Fibroblast of lung (primary cell): ENCODE measurements at regions not wholly inside any gene's neighbourhood (a gene's known extent, or its start where the extent isn't known, plus 50 kb on each side); places are given as distances from the start of the nearest gene placed in this dataset.

Experiments used
- DNase-seq, 2 donors: peaks; one replicate each; pipeline versions ENCODE4 v3.0.0 to v3.0.0-alpha.2; 2010; ENCODE audit warnings: low read depth in 2 of 2
- H2AFZ ChIP-seq: 2 replicates; pipeline ENCODE4 v1.5.1; 2012; ENCODE audit warnings: low read length, control low read depth, inconsistent platforms
- H3K27ac ChIP-seq: 2 replicates; pipeline ENCODE4 v1.5.1; 2011; ENCODE audit warnings: low read length, control low read depth; ENCODE audit not compliant: insufficient read depth
- H3K27me3 ChIP-seq: 2 replicates; pipeline ENCODE4 v1.5.1; 2011; ENCODE audit warnings: mild to moderate bottlenecking, low read length; ENCODE audit not compliant: control insufficient read depth, insufficient read depth
- H3K36me3 ChIP-seq: 2 replicates; pipeline ENCODE4 v1.5.1; 2011; ENCODE audit warnings: low read length; ENCODE audit not compliant: control insufficient read depth, insufficient read depth
- H3K4me1 ChIP-seq: 2 replicates; pipeline ENCODE4 v1.5.1; 2011; ENCODE audit warnings: low read length; ENCODE audit not compliant: control insufficient read depth, insufficient read depth; ENCODE audit errors: extremely low read depth
- H3K4me2 ChIP-seq: 2 replicates; pipeline ENCODE4 v1.5.1; 2011; ENCODE audit warnings: low read length, control low read depth; ENCODE audit not compliant: insufficient read depth; ENCODE audit errors: extremely low read depth
- H3K4me3 ChIP-seq, 4 experiments: fragments of 200-600 bp in 1 of 4; sonication (generic) in 1 of 4; replicated peaks in 1 of 4; 2 replicates each; pipeline ENCODE4 v1.5.1; 2011 to 2016; ENCODE audit warnings: low read length in 4 of 4, low read depth in 3 of 4, mild to moderate bottlenecking in 3 of 4, control low read depth in 2 of 4, inconsistent platforms in 1 of 4, mixed read lengths in 1 of 4; ENCODE audit not compliant: insufficient read depth in 1 of 4; ENCODE audit errors: control extremely low read depth in 1 of 4
- H3K79me2 ChIP-seq: 2 replicates; pipeline ENCODE4 v1.5.1; 2012; ENCODE audit warnings: mild to moderate bottlenecking, low read length, inconsistent platforms; ENCODE audit not compliant: control insufficient read depth, insufficient read depth
- H3K9ac ChIP-seq: 2 replicates; pipeline ENCODE4 v1.5.1; 2011; ENCODE audit warnings: mild to moderate bottlenecking, low read length, control low read depth; ENCODE audit not compliant: insufficient read depth
- H3K9me3 ChIP-seq: 2 replicates; pipeline ENCODE4 v1.5.1; 2012; ENCODE audit warnings: low read depth, low read length; ENCODE audit not compliant: control insufficient read depth, insufficient read depth
- H4K20me1 ChIP-seq: 2 replicates; pipeline ENCODE4 v1.5.1; 2011; ENCODE audit warnings: low read length; ENCODE audit not compliant: control insufficient read depth, insufficient read depth; ENCODE audit errors: extremely low read depth
- EZH2 ChIP-seq: IDR thresholded peaks from 2 replicates; pipeline ENCODE4 v1.5.1; 2012; ENCODE audit warnings: low read length, control low read depth, mild to moderate bottlenecking; ENCODE audit errors: missing control alignments
- TF ChIP-seq, protein P1 (sequence below), 2 donors: IDR thresholded peaks in 1 of 2; conservative IDR thresholded peaks in 1 of 2; 1 replicate in 1 of 2; 2 replicates in 1 of 2; pipeline ENCODE4 v1.5.1; 2011 to 2012; ENCODE audit warnings: low read length in 2 of 2, control low read depth in 1 of 2, inconsistent platforms in 1 of 2, low read depth in 1 of 2, mild to moderate bottlenecking in 1 of 2

DNA sequence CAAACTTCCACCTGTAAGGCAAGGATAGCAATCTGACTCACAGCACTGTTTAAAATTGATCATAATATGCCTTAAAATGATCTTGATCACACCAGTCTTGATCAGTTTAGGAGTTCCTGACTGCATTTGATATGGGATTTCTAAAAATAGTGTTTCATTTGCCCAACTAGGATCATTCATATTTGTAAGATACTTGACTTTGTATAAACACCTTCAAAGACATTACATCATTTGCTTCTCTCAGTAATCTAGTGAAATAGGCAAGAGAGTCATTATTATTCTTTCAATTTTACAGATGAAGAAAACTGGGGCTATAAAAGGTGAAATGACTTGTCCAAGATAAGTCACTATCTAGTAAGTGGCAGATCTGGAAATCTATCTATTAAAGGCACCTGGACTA, 521.1 kb downstream of the GATA3 start:
- no peak for DNase-seq
- H3K27ac ChIP-seq = no peak overlapping the region
- TF ChIP-seq, protein P1, sequence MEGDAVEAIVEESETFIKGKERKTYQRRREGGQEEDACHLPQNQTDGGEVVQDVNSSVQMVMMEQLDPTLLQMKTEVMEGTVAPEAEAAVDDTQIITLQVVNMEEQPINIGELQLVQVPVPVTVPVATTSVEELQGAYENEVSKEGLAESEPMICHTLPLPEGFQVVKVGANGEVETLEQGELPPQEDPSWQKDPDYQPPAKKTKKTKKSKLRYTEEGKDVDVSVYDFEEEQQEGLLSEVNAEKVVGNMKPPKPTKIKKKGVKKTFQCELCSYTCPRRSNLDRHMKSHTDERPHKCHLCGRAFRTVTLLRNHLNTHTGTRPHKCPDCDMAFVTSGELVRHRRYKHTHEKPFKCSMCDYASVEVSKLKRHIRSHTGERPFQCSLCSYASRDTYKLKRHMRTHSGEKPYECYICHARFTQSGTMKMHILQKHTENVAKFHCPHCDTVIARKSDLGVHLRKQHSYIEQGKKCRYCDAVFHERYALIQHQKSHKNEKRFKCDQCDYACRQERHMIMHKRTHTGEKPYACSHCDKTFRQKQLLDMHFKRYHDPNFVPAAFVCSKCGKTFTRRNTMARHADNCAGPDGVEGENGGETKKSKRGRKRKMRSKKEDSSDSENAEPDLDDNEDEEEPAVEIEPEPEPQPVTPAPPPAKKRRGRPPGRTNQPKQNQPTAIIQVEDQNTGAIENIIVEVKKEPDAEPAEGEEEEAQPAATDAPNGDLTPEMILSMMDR (conservative IDR thresholded peaks at IDR 0.05 in 1 of 2, IDR thresholded peaks at IDR 0.05 in 1 of 2; ENCODE audit: low read depth in 1 of 2, low read length in 2 of 2) = no peak
- no peak for TF ChIP-seq EZH2
- no peak overlapping the region for H3K9ac ChIP-seq
- H3K4me2 ChIP-seq = no peak overlapping the region
- H3K9me3 ChIP-seq = no peaks in the 10 kb centered on the region
- no peak overlapping the region for H2AFZ ChIP-seq
- no peaks in the 10 kb centered on the region for H3K4me1 ChIP-seq
- no peaks in the 10 kb centered on the region for H3K27me3 ChIP-seq
- H3K36me3 ChIP-seq = no peaks in the 10 kb centered on the region
- no peaks in the 10 kb centered on the region for H3K79me2 ChIP-seq
- H3K4me3 ChIP-seq = no peak overlapping the region
- no peaks in the 10 kb centered on the region for H4K20me1 ChIP-seq

DNA sequence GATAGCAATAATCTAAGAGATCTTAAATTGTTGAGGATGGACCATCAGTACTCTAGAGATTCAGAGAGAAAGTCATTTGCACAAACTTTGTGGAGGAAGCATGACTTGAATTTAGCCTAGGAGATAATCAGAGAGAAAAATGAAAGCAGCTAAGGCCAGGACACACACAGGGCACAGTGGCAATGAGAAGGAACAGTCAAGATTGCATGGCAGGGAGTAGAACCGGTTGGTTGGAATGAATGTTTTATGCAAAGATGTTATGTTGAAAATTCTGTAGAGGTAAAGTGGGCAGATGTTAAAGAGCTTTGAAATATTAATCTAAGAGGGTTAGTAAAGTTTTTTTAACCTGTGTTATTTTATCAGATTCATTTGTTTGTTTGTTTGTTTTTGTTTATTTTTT, 521.8 kb downstream of the GATA3 start:
- H3K4me1 ChIP-seq = no peaks in the 10 kb centered on the region

DNA sequence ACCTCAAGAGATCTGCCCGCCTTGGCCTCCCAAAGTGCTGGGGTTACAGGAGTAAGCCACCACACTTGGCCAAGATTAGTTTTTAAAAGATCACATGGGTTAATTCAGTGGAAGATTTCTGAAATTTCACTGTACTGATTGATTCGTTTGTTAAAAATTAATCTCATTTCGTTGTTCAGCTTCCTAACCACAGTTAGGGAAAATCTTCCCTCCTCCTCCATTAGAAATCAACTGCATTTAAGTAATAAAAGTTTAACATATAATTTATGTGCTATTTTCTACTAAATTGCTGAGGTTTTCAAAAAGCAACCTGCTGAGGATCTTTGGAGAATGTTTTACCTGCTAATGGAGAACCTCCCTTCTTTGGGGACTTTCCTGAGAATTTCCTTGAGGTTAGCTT, 522.4 kb downstream of the GATA3 start:
- Histone ChIP-seq H3K27ac (no peak overlapping the region), H3K36me3 (no peaks in the 10 kb centered on the region), H4K20me1 (no peaks in the 10 kb centered on the region), H3K79me2 (no peaks in the 10 kb centered on the region), H3K4me2 (no peak overlapping the region), H3K4me3 (no peak overlapping the region), H3K4me1 (no peaks in the 10 kb centered on the region), H3K9me3 (no peaks in the 10 kb centered on the region), H3K27me3 (no peaks in the 10 kb centered on the region), H2AFZ (no peak overlapping the region), H3K9ac (no peak overlapping the region)
- no peak for TF ChIP-seq EZH2
- TF ChIP-seq, protein P1 (conservative IDR thresholded peaks at IDR 0.05 in 1 of 2, IDR thresholded peaks at IDR 0.05 in 1 of 2; ENCODE audit: low read depth in 1 of 2, low read length in 2 of 2) = no peak
- DNase-seq = no peak

More for the DNA sequence above, 521.8 kb downstream of the GATA3 start:
- no peak overlapping the region for H3K27ac ChIP-seq
- no peak overlapping the region for H3K9ac ChIP-seq
- H3K4me2 ChIP-seq = no peak overlapping the region
- no peaks in the 10 kb centered on the region for H3K9me3 ChIP-seq
- no peak for DNase-seq
- no peaks in the 10 kb centered on the region for H3K79me2 ChIP-seq
- no peak for TF ChIP-seq EZH2
- TF ChIP-seq, protein P1 (conservative IDR thresholded peaks at IDR 0.05 in 1 of 2, IDR thresholded peaks at IDR 0.05 in 1 of 2; ENCODE audit: low read depth in 1 of 2, low read length in 2 of 2) = no peak
- no peaks in the 10 kb centered on the region for H3K36me3 ChIP-seq
- H3K4me3 ChIP-seq = no peak overlapping the region
- H2AFZ ChIP-seq = no peak overlapping the region
- no peaks in the 10 kb centered on the region for H4K20me1 ChIP-seq
- H3K27me3 ChIP-seq = no peaks in the 10 kb centered on the region
